IgD-negative memory B cell (primary cell): ENCODE measurements at regions not wholly inside any gene's neighbourhood (a gene's known extent, or its start where the extent isn't known, plus 50 kb on each side); places are given as distances from the start of the nearest gene placed in this dataset.

Source experiments
- H3K27ac Mint-ChIP-seq, 3 donors: one replicate each; pipeline ENCODE4 v1.8.0; 2020 to 2022; ENCODE audit warnings: mild to moderate bottlenecking in 3 of 3, mixed read lengths in 3 of 3, moderate library complexity in 1 of 3
- H3K27me3 Mint-ChIP-seq: one replicate; pipeline ENCODE4 v1.8.0; 2021; ENCODE audit warnings: mixed read lengths
- H3K36me3 Mint-ChIP-seq: one replicate; pipeline ENCODE4 v1.8.0; 2020; ENCODE audit warnings: mild to moderate bottlenecking, mixed read lengths
- H3K4me1 Mint-ChIP-seq, 3 donors: one replicate each; pipeline ENCODE4 v1.8.0; 2020 to 2022; ENCODE audit warnings: mixed read lengths in 3 of 3, mild to moderate bottlenecking in 1 of 3
- H3K4me3 Mint-ChIP-seq, 4 donors: one replicate each; pipeline ENCODE4 v1.8.0; 2020 to 2022; ENCODE audit warnings: mild to moderate bottlenecking in 4 of 4, mixed read lengths in 4 of 4, moderate library complexity in 3 of 4
- H3K9me3 Mint-ChIP-seq, 3 donors: one replicate each; pipeline ENCODE4 v1.8.0; 2020 to 2021; ENCODE audit warnings: mixed read lengths in 3 of 3, mild to moderate bottlenecking in 1 of 3

DNA sequence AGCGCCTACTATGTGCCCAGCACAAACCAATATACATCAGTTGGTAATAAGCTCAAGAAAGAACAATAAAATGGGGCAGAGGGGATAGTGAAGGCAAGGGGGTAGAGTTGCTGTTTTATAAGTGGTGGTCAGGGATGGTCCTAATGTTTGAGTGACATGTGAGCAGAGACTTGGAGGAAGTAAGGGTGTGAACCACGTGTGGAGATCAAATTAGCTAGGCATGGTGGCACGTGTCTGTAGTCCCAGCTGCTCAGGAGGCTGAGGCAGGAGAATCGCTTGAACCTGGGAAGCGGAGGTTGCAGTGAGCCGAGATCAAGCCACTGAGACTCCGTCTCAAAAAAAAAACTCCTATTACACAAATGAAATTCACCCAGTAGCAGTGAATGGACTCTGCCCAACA, 56.5 kb downstream of the IRX6 start:
- Mint-ChIP-seq H3K36me3 (no peaks in the 10 kb centered on the region), H3K27me3 (peaks cover 6% of the 10 kb centered on the region), H3K9me3 (peaks cover 0 to 4% (median 0%) of the 10 kb centered on the region in 3 donors), H3K27ac (no peak overlapping the region), H3K4me3 (no peak overlapping the region), H3K4me1 (no peaks in the 10 kb centered on the region)

- Mint-ChIP-seq H3K27me3 (peaks cover 6% of the 10 kb centered on the region), H3K4me1 (no peaks in the 10 kb centered on the region), H3K4me3 (peak overlapping the region in 1 of 4 donors; percentile 22), H3K9me3 (no peaks in the 10 kb centered on the region), H3K27ac (no peak overlapping the region), H3K36me3 (no peaks in the 10 kb centered on the region)
Observed at GRCh38 chr16:55384288-55385247, 60.6 kb downstream of the IRX6 start.

GRCh38 chr16:55385359-55385758, 61.4 kb downstream of the IRX6 start:
- no peaks in the 10 kb centered on the region for H3K36me3 Mint-ChIP-seq
- H3K9me3 Mint-ChIP-seq, result no peaks in the 10 kb centered on the region
- peaks cover 3% of the 10 kb centered on the region for H3K27me3 Mint-ChIP-seq
- no peak overlapping the region for H3K4me3 Mint-ChIP-seq
- no peak overlapping the region for H3K27ac Mint-ChIP-seq
- no peaks in the 10 kb centered on the region for H3K4me1 Mint-ChIP-seq

DNA sequence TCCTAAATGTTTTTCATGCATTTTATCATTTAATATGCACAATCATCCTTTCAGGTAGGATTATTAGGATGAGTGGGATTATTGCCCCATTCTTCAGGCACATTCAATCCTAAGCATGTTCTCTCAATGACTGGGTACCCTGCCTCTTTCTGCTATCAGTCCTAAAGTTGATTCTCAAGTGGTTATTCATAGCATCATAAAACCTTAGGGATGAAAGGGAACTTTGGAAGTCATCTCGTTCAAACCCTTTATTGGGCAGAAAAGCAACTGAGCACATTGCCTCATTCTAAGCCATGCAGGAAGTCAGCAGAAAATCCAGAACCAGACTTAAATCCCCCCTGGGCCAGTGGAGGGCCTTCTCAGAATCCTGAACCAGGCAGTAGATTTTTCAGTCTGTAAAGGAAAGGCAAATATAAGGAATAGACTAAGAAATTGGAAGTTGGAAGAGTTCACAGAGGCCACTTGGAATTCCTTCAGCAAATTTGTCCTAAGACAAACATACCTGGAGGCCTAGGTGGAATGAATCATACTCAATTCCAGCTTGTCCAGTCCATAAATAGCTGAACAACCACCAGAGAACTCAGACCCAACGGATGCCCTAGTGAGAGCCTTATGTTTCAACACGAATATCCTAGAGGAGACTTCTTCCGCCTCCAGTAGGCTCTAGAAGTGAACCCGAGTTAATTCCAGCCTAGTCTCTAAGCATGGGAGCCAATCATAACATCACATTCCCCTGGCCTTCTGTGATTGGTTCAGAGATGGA, 62.7 kb downstream of the IRX6 start:
- H3K9me3 Mint-ChIP-seq, result no peaks in the 10 kb centered on the region
- peaks cover 6% of the 10 kb centered on the region for H3K27me3 Mint-ChIP-seq
- H3K4me3 Mint-ChIP-seq, result no peak overlapping the region
- no peaks in the 10 kb centered on the region for H3K4me1 Mint-ChIP-seq
- no peak overlapping the region for H3K27ac Mint-ChIP-seq
- no peaks in the 10 kb centered on the region for H3K36me3 Mint-ChIP-seq

DNA sequence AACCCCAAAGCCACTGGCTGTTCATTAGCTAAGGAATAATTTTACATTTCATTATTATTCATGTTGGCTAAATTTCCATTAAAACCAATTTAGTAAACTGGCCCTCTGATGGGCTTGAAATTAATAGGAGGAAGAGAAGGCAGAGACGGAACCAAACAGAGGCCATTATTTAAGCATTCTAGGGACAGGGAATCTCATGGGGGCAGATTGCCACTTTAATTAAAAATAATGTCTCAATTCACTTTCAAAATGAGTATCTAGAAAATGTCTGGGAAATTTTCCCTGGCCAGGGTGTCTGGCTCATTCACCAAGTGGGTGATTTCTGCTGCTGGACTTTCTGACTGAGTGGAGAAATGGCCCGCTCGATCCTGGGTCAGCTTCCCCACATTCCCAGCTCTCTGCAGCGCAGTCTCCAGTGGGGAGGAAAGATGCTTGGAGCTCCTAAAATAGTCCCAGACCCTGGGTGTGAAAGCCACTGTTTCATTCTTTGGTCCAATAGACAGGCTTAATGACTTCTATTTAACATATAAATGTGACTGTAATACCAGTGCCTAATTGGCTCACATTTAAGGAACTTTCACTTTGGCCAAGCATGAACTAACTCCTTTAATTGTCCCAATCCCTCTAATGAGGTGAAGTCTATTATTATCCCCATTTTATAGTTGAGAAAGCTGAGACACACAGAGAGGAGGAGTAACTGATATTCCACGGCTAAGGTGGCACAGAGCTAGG, 64.3 kb downstream of the IRX6 start:
- H3K9me3 Mint-ChIP-seq, result no peaks in the 10 kb centered on the region
- no peaks in the 10 kb centered on the region for H3K4me1 Mint-ChIP-seq
- no peaks in the 10 kb centered on the region for H3K36me3 Mint-ChIP-seq
- no peak overlapping the region for H3K27ac Mint-ChIP-seq
- H3K27me3 Mint-ChIP-seq, result peaks cover 6% of the 10 kb centered on the region
- no peak overlapping the region for H3K4me3 Mint-ChIP-seq

DNA sequence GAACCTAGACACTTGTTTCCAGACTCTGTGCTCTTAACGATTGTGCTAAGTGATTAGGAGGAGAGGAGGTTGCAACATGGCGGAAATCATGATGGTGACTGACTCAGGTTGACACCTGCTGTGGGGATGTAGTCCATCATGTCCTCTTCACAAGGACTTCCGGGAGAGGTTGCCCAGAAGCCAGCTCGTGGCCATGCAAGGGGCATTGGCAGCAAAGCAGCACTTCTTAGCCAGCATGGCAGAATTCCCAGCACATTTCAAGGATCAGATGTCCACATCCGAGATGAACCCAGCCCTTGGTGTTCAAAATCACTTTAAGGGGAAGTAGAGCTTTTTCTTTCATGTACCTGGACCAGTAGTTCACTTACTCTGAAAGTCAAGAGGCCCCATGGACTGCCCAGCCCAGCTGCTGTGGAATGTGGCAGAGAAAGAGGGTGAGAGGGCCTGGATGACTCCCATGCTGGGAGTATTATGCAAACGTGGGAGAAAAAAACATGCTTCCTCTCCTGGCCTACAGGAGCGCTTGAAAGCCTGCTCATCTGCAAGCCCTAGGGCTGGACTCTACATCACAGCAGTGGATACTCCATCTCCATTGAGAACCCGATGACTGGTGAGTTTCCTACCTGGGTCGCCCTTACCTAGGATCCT, 65.5 kb downstream of the IRX6 start:
- peaks cover 8% of the 10 kb centered on the region for H3K27me3 Mint-ChIP-seq
- H3K4me3 Mint-ChIP-seq, result no peak overlapping the region
- no peaks in the 10 kb centered on the region for H3K4me1 Mint-ChIP-seq
- no peak overlapping the region for H3K27ac Mint-ChIP-seq
- H3K9me3 Mint-ChIP-seq, result no peaks in the 10 kb centered on the region
- no peaks in the 10 kb centered on the region for H3K36me3 Mint-ChIP-seq

DNA sequence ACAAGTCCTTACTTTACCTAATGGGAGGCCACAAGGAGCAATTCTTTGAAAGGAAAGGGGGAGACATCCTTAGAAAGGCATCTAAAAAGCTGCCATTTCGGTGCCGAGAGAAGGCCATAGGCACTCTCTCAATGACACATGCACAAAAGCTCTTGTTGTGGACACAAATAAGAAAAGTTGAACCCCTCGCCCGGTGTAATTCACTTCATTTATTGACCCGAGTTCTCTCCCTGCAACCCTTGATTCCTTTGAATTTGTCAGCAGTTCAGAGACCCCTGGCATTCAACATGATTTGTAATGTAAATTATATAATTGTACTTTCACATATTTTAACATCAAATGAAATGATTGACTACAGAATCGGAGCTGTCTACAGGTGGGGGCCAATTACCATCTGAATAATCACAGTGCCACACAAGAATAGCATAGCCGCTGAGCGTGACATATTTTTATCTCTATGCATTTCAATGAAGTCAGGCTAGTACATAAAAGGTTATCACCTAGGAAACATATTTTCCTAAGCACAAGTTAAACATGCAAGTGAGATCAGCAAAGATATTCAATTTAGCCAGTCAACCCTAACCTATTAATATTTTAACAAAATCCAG, 66.7 kb downstream of the IRX6 start:
- H3K9me3 Mint-ChIP-seq, result no peaks in the 10 kb centered on the region
- H3K27ac Mint-ChIP-seq, result no peak overlapping the region
- no peak overlapping the region for H3K4me3 Mint-ChIP-seq
- H3K36me3 Mint-ChIP-seq, result no peaks in the 10 kb centered on the region
- H3K4me1 Mint-ChIP-seq, result no peaks in the 10 kb centered on the region
- peaks cover 6% of the 10 kb centered on the region for H3K27me3 Mint-ChIP-seq

GRCh38 chr16:55391760-55392375, 67.9 kb downstream of the IRX6 start:
- no peak overlapping the region for H3K27ac Mint-ChIP-seq
- no peaks in the 10 kb centered on the region for H3K9me3 Mint-ChIP-seq
- H3K36me3 Mint-ChIP-seq, result no peaks in the 10 kb centered on the region
- no peak overlapping the region for H3K4me3 Mint-ChIP-seq
- H3K27me3 Mint-ChIP-seq, result peaks cover 6% of the 10 kb centered on the region
- H3K4me1 Mint-ChIP-seq, result no peaks in the 10 kb centered on the region

GRCh38 chr16:55392701-55393100, 68.7 kb downstream of the IRX6 start:
- Mint-ChIP-seq H3K9me3 (no peaks in the 10 kb centered on the region), H3K27ac (no peak overlapping the region), H3K4me1 (no peaks in the 10 kb centered on the region), H3K4me3 (no peak overlapping the region), H3K27me3 (peaks cover 6% of the 10 kb centered on the region), H3K36me3 (no peaks in the 10 kb centered on the region)

DNA sequence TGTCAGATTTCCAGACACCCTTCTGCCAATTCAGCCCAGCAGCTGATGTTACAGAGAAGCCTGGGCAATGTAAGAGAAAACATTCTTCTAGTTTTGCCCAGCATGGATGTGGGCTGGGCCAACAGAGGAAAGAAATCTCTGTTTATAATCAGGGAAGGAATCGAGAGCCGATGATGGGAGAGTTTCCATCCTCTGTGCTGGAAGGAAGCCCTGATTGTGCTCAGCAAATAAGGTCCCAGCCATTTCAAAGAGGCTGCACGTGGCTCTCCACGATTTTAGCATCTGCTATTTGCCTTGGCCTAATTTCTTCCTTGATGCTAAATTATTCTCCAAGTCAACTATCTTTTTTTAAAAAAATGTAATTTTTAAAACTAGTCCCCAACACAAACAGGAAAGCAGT, 70.0 kb downstream of the IRX6 start:
- H3K4me1 Mint-ChIP-seq, result no peaks in the 10 kb centered on the region
- no peak overlapping the region for H3K4me3 Mint-ChIP-seq
- H3K27me3 Mint-ChIP-seq, result peaks cover 6% of the 10 kb centered on the region
- H3K36me3 Mint-ChIP-seq, result no peaks in the 10 kb centered on the region
- H3K27ac Mint-ChIP-seq, result no peak overlapping the region
- no peaks in the 10 kb centered on the region for H3K9me3 Mint-ChIP-seq

- no peak overlapping the region for H3K4me3 Mint-ChIP-seq
- H3K9me3 Mint-ChIP-seq, result peaks cover 0 to 2% (median 0%) of the 10 kb centered on the region in 3 donors
- H3K27me3 Mint-ChIP-seq, result peaks cover 4% of the 10 kb centered on the region
- no peak overlapping the region for H3K27ac Mint-ChIP-seq
- peaks cover 0 to 2% (median 0%) of the 10 kb centered on the region in 3 donors for H3K4me1 Mint-ChIP-seq
- peaks cover 2% of the 10 kb centered on the region for H3K36me3 Mint-ChIP-seq
Observed at GRCh38 chr16:55398762-55399161, 74.8 kb downstream of the IRX6 start.

DNA sequence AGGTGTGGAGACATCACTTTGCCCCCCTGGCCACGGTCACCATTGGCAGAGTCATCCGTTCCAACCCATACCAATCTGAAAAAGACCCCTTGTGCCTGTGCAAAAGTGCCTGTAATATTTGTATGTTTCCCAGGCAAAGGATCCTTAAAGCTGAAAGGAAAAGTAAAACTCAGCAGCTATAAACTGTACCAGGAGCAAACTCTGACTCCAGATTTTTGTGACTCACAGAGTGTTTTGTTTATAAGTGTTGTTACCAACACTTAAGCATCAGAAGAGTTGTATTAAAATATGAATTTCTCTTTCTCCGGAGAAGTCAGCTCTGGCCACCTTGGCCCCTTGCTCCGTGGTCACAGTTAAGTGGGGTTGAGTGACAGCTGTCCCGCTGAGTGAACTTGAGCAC, 75.9 kb downstream of the IRX6 start:
- H3K9me3 Mint-ChIP-seq, result peaks cover 0 to 2% (median 0%) of the 10 kb centered on the region in 3 donors
- H3K4me1 Mint-ChIP-seq, result peaks cover 0 to 2% (median 0%) of the 10 kb centered on the region in 3 donors
- peaks cover 2% of the 10 kb centered on the region for H3K36me3 Mint-ChIP-seq
- no peak overlapping the region for H3K27ac Mint-ChIP-seq
- H3K4me3 Mint-ChIP-seq, result no peak overlapping the region
- peaks cover 4% of the 10 kb centered on the region for H3K27me3 Mint-ChIP-seq

- H3K27ac Mint-ChIP-seq, result no peak overlapping the region
- H3K4me1 Mint-ChIP-seq, result peaks cover 0 to 2% (median 0%) of the 10 kb centered on the region in 3 donors
- H3K36me3 Mint-ChIP-seq, result peaks cover 2% of the 10 kb centered on the region
- peaks cover 0 to 4% (median 0%) of the 10 kb centered on the region in 3 donors for H3K9me3 Mint-ChIP-seq
- no peak overlapping the region for H3K4me3 Mint-ChIP-seq
- H3K27me3 Mint-ChIP-seq, result peaks cover 4% of the 10 kb centered on the region
Observed at GRCh38 chr16:55401046-55401445, 77.0 kb downstream of the IRX6 start.

GRCh38 chr16:55403464-55403863, 75.5 kb upstream of the MMP2 start:
- H3K9me3 Mint-ChIP-seq, result peaks cover 0 to 4% (median 0%) of the 10 kb centered on the region in 3 donors
- H3K27ac Mint-ChIP-seq, result no peak overlapping the region
- peaks cover 2% of the 10 kb centered on the region for H3K36me3 Mint-ChIP-seq
- H3K27me3 Mint-ChIP-seq, result peaks cover 6% of the 10 kb centered on the region
- peaks cover 0 to 2% (median 0%) of the 10 kb centered on the region in 3 donors for H3K4me1 Mint-ChIP-seq
- no peak overlapping the region for H3K4me3 Mint-ChIP-seq
